ENCODE measurements at regions not wholly inside any gene's neighbourhood (a gene's known extent, or its start where the extent isn't known, plus 50 kb on each side); places are given as distances from the start of the nearest gene placed in this dataset.
"Not testable (repeated sequence)": the region's sequence is repeated elsewhere in the genome, so short reads cannot be mapped to it uniquely, and the experiment has no call there.

DNA sequence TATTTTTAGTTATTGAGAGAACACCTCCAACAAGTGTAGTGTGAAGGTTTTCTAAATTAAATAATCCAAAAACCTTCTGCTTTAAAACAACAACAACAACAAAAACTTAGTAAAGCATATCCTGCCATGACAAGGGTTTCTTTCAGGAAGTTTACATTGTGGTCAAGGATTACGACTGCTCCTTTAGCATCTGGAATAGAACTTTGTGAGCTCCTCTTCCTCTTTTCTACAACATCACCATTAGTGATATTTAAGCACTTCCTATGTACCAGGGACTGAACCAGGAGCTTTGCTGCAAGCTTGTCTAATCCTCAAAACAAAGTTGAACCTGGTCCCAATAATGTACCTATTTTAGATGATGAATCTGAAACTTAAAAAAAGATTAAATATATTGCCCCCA is 315.4 kb upstream of the KITLG start:
- POLR2A ChIA-PET (ENCODE audit: unreplicated experiment), result no interaction called here
- Histone ChIP-seq H3K4me1 (ENCODE audit: insufficient read depth, low read length) (no peaks in the 10 kb centered on the region), H4K20me1 (ENCODE audit: low read length) (no peaks in the 10 kb centered on the region), H3K4me3 (ENCODE audit: low read length) (no peak overlapping the region), H2AFZ (ENCODE audit: low read length) (no peak overlapping the region), H3K79me2 (ENCODE audit: low read length) (no peaks in the 10 kb centered on the region), H3K9ac (ENCODE audit: low read length) (no peak overlapping the region), H3K27ac (ENCODE audit: low read length) (no peak overlapping the region), H3K27me3 (ENCODE audit: low read length) (no peaks in the 10 kb centered on the region), H3F3A (ENCODE audit: low read length, unreplicated experiment) (no peaks in the 10 kb centered on the region), H3K9me2 (replicated peaks; ENCODE audit: low read length) (no peaks in the 10 kb centered on the region), H3K9me3 (ENCODE audit: low read length) (no peaks in the 10 kb centered on the region), H3K36me3 (ENCODE audit: low read depth, low read length) (no peaks in the 10 kb centered on the region), H3K4me2 (ENCODE audit: low read length) (no peak overlapping the region)
- TF ChIP-seq EZH2 (IDR thresholded peaks at IDR 0.05; ENCODE audit: low read length, unreplicated experiment), result no peak
- DNase-seq (peak; percentile 3), ATAC-seq (no peak)
- CTCF ChIA-PET, result no interaction called here
- intact Hi-C loops (cut with micrococcal nuclease), result no loop called here
- no TSS peak for BruUV-seq (replicated peaks)

DNA sequence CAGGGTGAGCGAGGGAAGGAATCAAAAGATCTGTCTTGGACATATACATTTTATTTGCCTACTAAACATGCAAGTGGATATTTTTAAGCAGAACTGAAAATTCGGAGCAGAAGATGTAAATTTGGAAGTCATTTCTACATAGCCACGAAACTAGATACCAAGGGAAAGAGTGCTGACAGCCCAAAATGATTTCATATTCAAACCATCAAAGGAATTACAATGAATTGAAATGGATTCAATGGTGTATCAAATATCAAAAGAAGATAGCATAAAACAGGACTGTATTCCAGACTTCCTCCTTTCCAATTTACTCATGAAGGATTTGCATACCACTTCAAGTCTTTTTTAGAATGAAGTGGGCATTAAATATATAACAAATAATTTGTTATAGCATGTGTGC is 313.5 kb upstream of the KITLG start:
- Histone ChIP-seq H3K79me2 (ENCODE audit: low read length) (no peaks in the 10 kb centered on the region), H3K27ac (ENCODE audit: low read length) (no peak overlapping the region), H3K9me2 (replicated peaks; ENCODE audit: low read length) (no peaks in the 10 kb centered on the region), H3K4me1 (ENCODE audit: insufficient read depth, low read length) (peaks cover 11% of the 10 kb centered on the region), H4K20me1 (ENCODE audit: low read length) (no peaks in the 10 kb centered on the region), H3K4me3 (ENCODE audit: low read length) (no peak overlapping the region), H3K27me3 (ENCODE audit: low read length) (no peaks in the 10 kb centered on the region), H3K36me3 (ENCODE audit: low read depth, low read length) (no peaks in the 10 kb centered on the region), H3F3A (ENCODE audit: low read length, unreplicated experiment) (no peaks in the 10 kb centered on the region), H3K9me3 (ENCODE audit: low read length) (no peaks in the 10 kb centered on the region), H3K4me2 (ENCODE audit: low read length) (no peak overlapping the region), H2AFZ (ENCODE audit: low read length) (no peak overlapping the region), H3K9ac (ENCODE audit: low read length) (no peak overlapping the region)
- no peak for DNase-seq
- BruUV-seq (replicated peaks), result no TSS peak
- intact Hi-C loops (cut with micrococcal nuclease), result no loop called here
- POLR2A ChIA-PET (ENCODE audit: unreplicated experiment), result interaction anchor here (0.7 kb wide), 1 partner anchor 473 kb away, joined by 7 read pairs; no protein-coding TSS in a partner anchor
- CTCF ChIA-PET, result no interaction called here
- ATAC-seq, result no peak
- TF ChIP-seq, protein P1, sequence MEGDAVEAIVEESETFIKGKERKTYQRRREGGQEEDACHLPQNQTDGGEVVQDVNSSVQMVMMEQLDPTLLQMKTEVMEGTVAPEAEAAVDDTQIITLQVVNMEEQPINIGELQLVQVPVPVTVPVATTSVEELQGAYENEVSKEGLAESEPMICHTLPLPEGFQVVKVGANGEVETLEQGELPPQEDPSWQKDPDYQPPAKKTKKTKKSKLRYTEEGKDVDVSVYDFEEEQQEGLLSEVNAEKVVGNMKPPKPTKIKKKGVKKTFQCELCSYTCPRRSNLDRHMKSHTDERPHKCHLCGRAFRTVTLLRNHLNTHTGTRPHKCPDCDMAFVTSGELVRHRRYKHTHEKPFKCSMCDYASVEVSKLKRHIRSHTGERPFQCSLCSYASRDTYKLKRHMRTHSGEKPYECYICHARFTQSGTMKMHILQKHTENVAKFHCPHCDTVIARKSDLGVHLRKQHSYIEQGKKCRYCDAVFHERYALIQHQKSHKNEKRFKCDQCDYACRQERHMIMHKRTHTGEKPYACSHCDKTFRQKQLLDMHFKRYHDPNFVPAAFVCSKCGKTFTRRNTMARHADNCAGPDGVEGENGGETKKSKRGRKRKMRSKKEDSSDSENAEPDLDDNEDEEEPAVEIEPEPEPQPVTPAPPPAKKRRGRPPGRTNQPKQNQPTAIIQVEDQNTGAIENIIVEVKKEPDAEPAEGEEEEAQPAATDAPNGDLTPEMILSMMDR (conservative IDR thresholded peaks at IDR 0.05; ENCODE audit: low read depth, low read length), result no peak
- TF ChIP-seq EZH2 (IDR thresholded peaks at IDR 0.05; ENCODE audit: low read length, unreplicated experiment), result no peak
- TF ChIP-seq EZH2phosphoT487 (IDR thresholded peaks at IDR 0.05; ENCODE audit: borderline replicate concordance, low read length), result no peak

DNA sequence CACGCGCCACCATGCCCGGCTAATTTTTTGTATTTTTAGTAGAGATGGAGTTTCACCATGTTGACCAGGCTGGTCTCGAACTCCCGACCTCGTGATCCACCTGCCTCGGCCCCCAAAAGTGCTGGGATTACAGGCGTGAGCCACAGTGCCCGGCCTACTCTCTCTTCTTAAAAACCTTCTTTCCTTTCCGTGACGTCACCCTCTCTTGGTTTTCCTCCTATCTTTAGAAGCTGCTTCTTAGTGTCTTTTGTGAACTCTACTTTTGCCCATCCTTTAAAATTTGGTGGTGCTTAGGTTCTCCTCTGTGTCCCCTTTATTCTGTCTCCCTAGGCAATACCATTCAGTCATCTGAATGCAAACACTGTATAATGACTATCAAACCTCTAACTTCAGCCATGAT is 311.2 kb upstream of the KITLG start:
- H3K4me2 ChIP-seq (ENCODE audit: low read length); H3K36me3 ChIP-seq (ENCODE audit: low read depth, low read length); H3K4me3 ChIP-seq (ENCODE audit: low read length); DNase-seq; intact Hi-C loops (cut with micrococcal nuclease); H3K9me3 ChIP-seq (ENCODE audit: low read length); H3K9ac ChIP-seq (ENCODE audit: low read length); POLR2A ChIA-PET (ENCODE audit: unreplicated experiment); H3K27ac ChIP-seq (ENCODE audit: low read length); BruUV-seq (replicated peaks); H3K79me2 ChIP-seq (ENCODE audit: low read length); ATAC-seq; H3K27me3 ChIP-seq (ENCODE audit: low read length); H4K20me1 ChIP-seq (ENCODE audit: low read length); H2AFZ ChIP-seq (ENCODE audit: low read length); H3K9me2 ChIP-seq (replicated peaks; ENCODE audit: low read length); H3F3A ChIP-seq (ENCODE audit: low read length, unreplicated experiment); CTCF ChIA-PET: not testable (repeated sequence)
- peaks cover 11% of the 10 kb centered on the region for H3K4me1 ChIP-seq (ENCODE audit: insufficient read depth, low read length)
